Inflammatory macrophage treated with lipopolysaccharide for 4 hours (primary cell): ENCODE measurements at regions not wholly inside any gene's neighbourhood (a gene's known extent, or its start where the extent isn't known, plus 50 kb on each side); places are given as distances from the start of the nearest gene placed in this dataset.
"Not testable (repeated sequence)": the region's sequence is repeated elsewhere in the genome, so short reads cannot be mapped to it uniquely, and the experiment has no call there.

Experiments used
- DNase-seq: peaks from one replicate; pipeline ENCODE4 v3.0.0-alpha.2; 2020

- no peak for DNase-seq
These were observed 129.4 kb downstream of the C12orf75 start for GRCh38 chr12:105459760-105460330.

- DNase-seq, result no peak
These were observed 130.9 kb downstream of the C12orf75 start for GRCh38 chr12:105461271-105461943.

DNA sequence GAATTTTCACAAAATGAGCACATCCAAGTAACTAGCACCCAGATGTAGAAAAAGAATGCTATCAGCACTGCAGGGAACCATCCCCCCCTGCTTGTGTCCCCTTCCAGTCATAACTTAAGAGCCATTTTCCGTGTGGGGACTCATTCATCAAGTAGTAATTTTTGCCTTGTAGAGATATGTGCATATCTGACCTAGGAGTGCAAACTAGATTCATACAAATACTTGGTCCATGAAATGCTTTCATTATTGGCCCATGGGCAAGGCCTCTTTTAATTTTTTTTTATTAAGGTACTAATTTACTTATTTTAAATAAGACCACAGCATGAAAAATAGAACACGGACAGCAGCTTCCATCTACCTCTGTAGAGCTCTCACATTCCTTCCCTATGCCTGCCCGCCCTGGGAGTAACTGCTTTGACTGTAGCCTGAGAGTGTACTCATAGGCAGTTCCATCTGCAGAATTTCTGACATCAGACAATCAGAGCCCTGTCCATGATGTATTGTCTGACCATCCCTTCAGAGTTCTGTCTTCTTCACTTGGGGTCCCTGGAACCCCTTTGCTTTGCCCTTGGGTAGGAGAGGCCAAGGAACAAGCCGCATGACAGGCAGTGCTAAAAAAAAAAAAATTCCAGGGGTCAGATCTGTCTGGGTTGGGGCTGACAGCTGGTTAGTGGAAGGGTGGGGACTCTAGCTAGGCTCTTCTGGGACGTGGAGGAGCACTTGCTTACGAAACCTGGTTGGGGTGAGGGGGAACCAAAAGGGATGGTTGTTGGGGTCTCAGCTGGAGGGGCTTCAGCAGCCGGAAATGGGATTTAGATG lies 131.7 kb downstream of the C12orf75 start:
- DNase-seq, result no peak

GRCh38 chr12:105462831-105463230 lies 132.3 kb downstream of the C12orf75 start:
- DNase-seq, result no peak

GRCh38 chr12:105464406-105464805 lies 133.9 kb downstream of the C12orf75 start:
- DNase-seq, result no peak

GRCh38 chr12:105466231-105466900 lies 135.9 kb downstream of the C12orf75 start:
- DNase-seq, result no peak

- DNase-seq, result no peak
These were observed 136.6 kb downstream of the C12orf75 start for GRCh38 chr12:105466901-105467598.

GRCh38 chr12:105467710-105468366 lies 137.3 kb downstream of the C12orf75 start:
- DNase-seq, result no peak

DNA sequence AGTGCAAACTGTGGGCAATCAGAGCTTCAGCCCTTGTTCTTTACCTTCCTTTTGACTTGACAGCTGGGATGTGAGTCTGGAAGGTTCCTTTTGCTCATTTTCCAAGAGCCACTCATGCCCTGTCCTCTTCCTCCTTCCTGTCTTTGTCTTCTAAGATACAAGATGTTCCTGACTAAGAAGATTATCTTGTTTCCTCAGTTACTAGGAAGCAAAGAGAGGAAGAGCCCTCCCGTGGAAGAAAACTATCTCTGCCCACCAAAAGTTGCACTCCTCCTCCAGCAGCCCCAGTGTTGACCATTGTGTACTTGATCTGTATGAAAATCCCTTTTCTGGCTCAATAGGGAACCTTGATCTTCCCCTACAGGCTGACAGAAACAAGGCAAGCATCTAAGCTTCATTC lies 138.0 kb downstream of the C12orf75 start:
- no peak for DNase-seq

GRCh38 chr12:105469211-105469610 lies 138.7 kb downstream of the C12orf75 start:
- DNase-seq, result no peak

DNA sequence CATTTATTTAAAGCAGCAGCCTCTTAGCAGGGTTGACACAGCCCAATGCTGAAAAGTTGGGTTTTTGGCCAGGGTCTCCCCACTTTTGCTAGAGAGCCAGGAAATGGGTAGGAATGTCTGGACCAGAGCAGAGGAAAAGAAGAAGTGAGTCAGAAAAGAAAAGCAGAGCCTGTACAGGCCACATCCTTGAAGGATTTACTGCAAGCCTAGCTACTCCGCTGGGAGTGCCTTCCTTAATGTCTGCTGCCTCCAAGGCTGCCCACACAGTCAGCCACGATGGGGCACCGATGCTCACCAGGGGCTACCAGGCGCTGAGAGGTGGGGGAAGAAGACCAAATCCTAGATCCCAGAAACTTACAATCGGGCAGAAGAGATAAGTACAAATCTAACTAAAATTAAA lies 139.2 kb downstream of the C12orf75 start:
- DNase-seq, result no peak

DNA sequence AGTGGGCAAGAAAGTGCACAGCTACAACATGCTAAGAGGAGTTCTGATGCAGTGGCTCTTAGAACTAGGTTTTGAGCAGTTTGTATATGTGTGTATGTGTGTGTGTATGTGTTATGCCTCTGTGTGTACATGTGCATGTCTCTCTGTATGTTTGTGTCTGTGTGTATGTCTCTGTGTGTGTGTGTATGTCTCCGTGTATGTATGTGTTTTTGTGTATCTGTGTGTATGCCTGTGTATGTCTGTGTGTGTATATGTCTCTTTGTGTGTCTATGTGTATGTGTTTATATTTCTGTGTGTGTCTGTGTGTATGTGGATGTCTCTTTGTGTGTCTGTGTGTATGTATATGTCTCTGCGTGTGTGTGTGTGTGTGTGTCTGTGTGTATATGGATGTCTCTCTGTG lies 139.6 kb downstream of the C12orf75 start:
- DNase-seq, result no peak

GRCh38 chr12:105470601-105471000 lies 140.1 kb downstream of the C12orf75 start:
- no peak for DNase-seq

- no peak for DNase-seq
These were observed 144.2 kb downstream of the C12orf75 start for GRCh38 chr12:105474672-105475071.

DNA sequence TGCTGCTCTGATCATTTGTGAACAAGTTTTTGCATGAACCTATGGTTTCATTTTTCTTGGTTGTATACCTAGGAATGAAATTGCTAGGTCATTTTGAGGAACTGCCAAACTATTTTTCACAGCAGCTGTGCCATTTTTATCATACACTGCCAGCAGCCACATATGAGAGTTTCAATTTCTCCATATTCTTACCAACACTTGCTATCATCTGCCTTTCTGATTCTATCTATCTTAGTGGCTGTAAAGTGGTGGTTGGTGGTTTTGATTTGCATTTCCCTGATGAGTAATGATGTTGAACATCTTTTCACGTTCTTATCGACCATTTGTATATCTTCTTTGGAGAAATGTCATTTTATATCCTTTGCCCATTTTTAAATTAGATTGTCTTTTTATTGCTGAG lies 146.1 kb downstream of the C12orf75 start:
- DNase-seq, result no peak

- no peak for DNase-seq
These were observed 147.4 kb downstream of the C12orf75 start for GRCh38 chr12:105477873-105478272.

DNA sequence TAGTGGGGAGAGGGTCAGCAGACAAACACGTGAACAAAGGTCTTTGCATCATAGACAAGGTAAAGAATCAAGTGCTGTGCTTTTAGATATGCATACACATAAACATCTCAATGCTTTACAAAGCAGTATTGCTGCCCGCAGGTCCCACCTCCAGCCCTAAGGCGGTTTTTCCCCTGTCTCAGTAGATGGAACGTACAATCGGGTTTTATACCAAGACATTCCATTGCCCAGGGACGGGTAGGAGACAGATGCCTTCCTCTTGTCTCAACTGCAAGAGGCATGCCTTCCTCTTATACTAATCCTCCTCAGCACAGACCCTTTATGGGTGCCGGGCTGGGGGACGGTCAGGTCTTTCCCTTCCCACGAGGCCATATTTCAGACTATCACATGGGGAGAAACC lies 148.3 kb downstream of the C12orf75 start:
- not testable (repeated sequence) for DNase-seq

GRCh38 chr12:105479710-105480109 lies 149.2 kb downstream of the C12orf75 start:
- no peak for DNase-seq

- DNase-seq, result no peak
These were observed 149.7 kb downstream of the C12orf75 start for GRCh38 chr12:105480162-105480561.

GRCh38 chr12:105481392-105482300 lies 151.2 kb downstream of the C12orf75 start:
- DNase-seq, result no peak

DNA sequence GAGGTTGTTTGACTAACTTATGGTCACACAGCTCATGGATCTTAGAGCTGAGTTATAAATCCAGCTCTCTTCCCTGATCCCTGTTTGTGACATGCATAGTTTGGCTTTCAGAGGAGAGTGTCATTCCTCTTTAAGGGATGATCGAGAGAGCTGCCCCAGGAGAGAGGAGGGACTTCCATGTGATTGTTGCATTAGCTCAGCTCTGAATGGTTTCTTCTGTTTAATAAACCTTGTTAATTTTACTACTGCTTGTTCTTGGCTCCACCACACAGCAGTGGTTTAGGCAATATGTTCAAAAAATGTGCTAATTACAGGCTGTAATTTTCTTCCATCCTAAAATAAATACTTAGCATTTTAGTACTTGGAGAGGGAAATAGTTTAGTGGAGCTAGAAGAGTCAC lies 152.5 kb downstream of the C12orf75 start:
- DNase-seq, result no peak
